HG03432 (cell line): ENCODE measurements at regions not wholly inside any gene's neighbourhood (a gene's known extent, or its start where the extent isn't known, plus 50 kb on each side); places are given as distances from the start of the nearest gene placed in this dataset.
"Not testable (repeated sequence)": the region's sequence is repeated elsewhere in the genome, so short reads cannot be mapped to it uniquely, and the experiment has no call there.

Experiments
- ATAC-seq: cut with Tn5 transposase; IDR thresholded peaks from one replicate; pipeline ENCODE4 v1.9.1; 2021; ENCODE audit warnings: mild to moderate bottlenecking, moderate library complexity; ENCODE audit not compliant: unreplicated experiment

- ATAC-seq: no peak
Measured at GRCh38 chrX:13189380-13189779, 130.5 kb downstream of the ATXN3L start.

GRCh38 chrX:13188731-13189309, 131.0 kb downstream of the ATXN3L start:
- no peak for ATAC-seq

- not testable (repeated sequence) for ATAC-seq
Measured at GRCh38 chrX:13186643-13187042, 133.2 kb downstream of the ATXN3L start.

- no peak for ATAC-seq
Measured at GRCh38 chrX:13180807-13181206, 136.4 kb upstream of the FAM9C start.

- ATAC-seq: no peak
Measured at GRCh38 chrX:13179586-13179985, 135.2 kb upstream of the FAM9C start.

- no peak for ATAC-seq
Measured at GRCh38 chrX:13179100-13179499, 134.7 kb upstream of the FAM9C start.

GRCh38 chrX:13177921-13178566, 133.6 kb upstream of the FAM9C start:
- no peak for ATAC-seq

GRCh38 chrX:13175056-13175455, 130.6 kb upstream of the FAM9C start:
- ATAC-seq: no peak

- no peak for ATAC-seq
Measured at GRCh38 chrX:13170966-13171558, 126.6 kb upstream of the FAM9C start.

GRCh38 chrX:13169684-13170083, 125.3 kb upstream of the FAM9C start:
- no peak for ATAC-seq

GRCh38 chrX:13168269-13168668, 123.8 kb upstream of the FAM9C start:
- no peak for ATAC-seq

- ATAC-seq: no peak
Measured at GRCh38 chrX:13167481-13168231, 123.2 kb upstream of the FAM9C start.

GRCh38 chrX:13165266-13166189, 121.1 kb upstream of the FAM9C start:
- ATAC-seq: no peak

- ATAC-seq: no peak
Measured at GRCh38 chrX:13164611-13165010, 120.2 kb upstream of the FAM9C start.

GRCh38 chrX:13162772-13163410, 118.5 kb upstream of the FAM9C start:
- no peak for ATAC-seq

- no peak for ATAC-seq
Measured at GRCh38 chrX:13159886-13160285, 115.5 kb upstream of the FAM9C start.

- ATAC-seq: no peak
Measured at GRCh38 chrX:13158911-13159310, 114.5 kb upstream of the FAM9C start.

- ATAC-seq: not testable (repeated sequence)
Measured at GRCh38 chrX:13155550-13155949, 111.1 kb upstream of the FAM9C start.

- no peak for ATAC-seq
Measured at GRCh38 chrX:13153796-13154195, 109.4 kb upstream of the FAM9C start.

- ATAC-seq: no peak
Measured at GRCh38 chrX:13152518-13153185, 108.2 kb upstream of the FAM9C start.
